ENCODE measurements at regions not wholly inside any gene's neighbourhood (a gene's known extent, or its start where the extent isn't known, plus 50 kb on each side); places are given as distances from the start of the nearest gene placed in this dataset.

- no peaks in the 10 kb centered on the region for H3K4me1 Mint-ChIP-seq
- H3K4me3 Mint-ChIP-seq = no peak overlapping the region
- no peak for DNase-seq (ENCODE audit: low spot score in 2 of 2, unreplicated experiment in 2 of 2)
- H3K27ac Mint-ChIP-seq = no peak overlapping the region
- TF ChIP-seq, protein P1, sequence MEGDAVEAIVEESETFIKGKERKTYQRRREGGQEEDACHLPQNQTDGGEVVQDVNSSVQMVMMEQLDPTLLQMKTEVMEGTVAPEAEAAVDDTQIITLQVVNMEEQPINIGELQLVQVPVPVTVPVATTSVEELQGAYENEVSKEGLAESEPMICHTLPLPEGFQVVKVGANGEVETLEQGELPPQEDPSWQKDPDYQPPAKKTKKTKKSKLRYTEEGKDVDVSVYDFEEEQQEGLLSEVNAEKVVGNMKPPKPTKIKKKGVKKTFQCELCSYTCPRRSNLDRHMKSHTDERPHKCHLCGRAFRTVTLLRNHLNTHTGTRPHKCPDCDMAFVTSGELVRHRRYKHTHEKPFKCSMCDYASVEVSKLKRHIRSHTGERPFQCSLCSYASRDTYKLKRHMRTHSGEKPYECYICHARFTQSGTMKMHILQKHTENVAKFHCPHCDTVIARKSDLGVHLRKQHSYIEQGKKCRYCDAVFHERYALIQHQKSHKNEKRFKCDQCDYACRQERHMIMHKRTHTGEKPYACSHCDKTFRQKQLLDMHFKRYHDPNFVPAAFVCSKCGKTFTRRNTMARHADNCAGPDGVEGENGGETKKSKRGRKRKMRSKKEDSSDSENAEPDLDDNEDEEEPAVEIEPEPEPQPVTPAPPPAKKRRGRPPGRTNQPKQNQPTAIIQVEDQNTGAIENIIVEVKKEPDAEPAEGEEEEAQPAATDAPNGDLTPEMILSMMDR (IDR thresholded peaks at IDR 0.05; ENCODE audit: unreplicated experiment) = no peak
- no peaks in the 10 kb centered on the region for H3K9me3 Mint-ChIP-seq
- H3K36me3 Mint-ChIP-seq = no peaks in the 10 kb centered on the region
- H3K27me3 Mint-ChIP-seq (ENCODE audit: low read depth) = no peaks in the 10 kb centered on the region
Measured at GRCh38 chr4:106454021-106454420, 85.4 kb upstream of the GIMD1 start.

- H3K27me3 Mint-ChIP-seq (ENCODE audit: low read depth) = no peaks in the 10 kb centered on the region
- H3K27ac Mint-ChIP-seq = no peak overlapping the region
- peaks cover 12% of the 10 kb centered on the region for H3K9me3 Mint-ChIP-seq
- H3K36me3 Mint-ChIP-seq = no peaks in the 10 kb centered on the region
- DNase-seq (ENCODE audit: low spot score in 2 of 2, unreplicated experiment in 2 of 2) = no peak
- TF ChIP-seq, protein P1 (IDR thresholded peaks at IDR 0.05; ENCODE audit: unreplicated experiment) = no peak
- no peaks in the 10 kb centered on the region for H3K4me1 Mint-ChIP-seq
- H3K4me3 Mint-ChIP-seq = no peak overlapping the region
Measured at GRCh38 chr4:106451091-106451490, 82.5 kb upstream of the GIMD1 start.

DNA sequence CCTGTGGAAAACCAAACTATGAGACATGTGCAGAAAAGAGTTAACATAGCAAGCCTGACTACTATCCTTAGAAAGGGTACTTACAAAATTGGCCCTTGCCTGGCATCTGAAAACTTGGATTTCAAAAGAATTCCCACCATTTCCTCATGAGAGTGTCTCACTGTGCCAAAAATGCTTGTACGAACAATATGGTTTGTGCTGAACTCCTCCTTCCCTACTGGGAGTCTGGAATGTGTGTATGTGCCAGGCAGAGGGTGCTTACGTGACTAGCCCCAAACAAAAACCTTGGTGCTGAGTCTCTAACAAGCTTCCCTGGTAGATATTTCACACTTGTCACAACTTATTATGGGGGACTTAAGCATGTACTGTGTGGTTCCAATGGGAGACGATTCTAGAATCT lies 81.7 kb upstream of the GIMD1 start:
- no peaks in the 10 kb centered on the region for H3K36me3 Mint-ChIP-seq
- no peak overlapping the region for H3K27ac Mint-ChIP-seq
- peaks cover 18% of the 10 kb centered on the region for H3K9me3 Mint-ChIP-seq
- no peaks in the 10 kb centered on the region for H3K4me1 Mint-ChIP-seq
- TF ChIP-seq, protein P1 (IDR thresholded peaks at IDR 0.05; ENCODE audit: unreplicated experiment) = no peak
- DNase-seq (ENCODE audit: low spot score in 2 of 2, unreplicated experiment in 2 of 2) = no peak
- no peaks in the 10 kb centered on the region for H3K27me3 Mint-ChIP-seq (ENCODE audit: low read depth)
- no peak overlapping the region for H3K4me3 Mint-ChIP-seq

DNA sequence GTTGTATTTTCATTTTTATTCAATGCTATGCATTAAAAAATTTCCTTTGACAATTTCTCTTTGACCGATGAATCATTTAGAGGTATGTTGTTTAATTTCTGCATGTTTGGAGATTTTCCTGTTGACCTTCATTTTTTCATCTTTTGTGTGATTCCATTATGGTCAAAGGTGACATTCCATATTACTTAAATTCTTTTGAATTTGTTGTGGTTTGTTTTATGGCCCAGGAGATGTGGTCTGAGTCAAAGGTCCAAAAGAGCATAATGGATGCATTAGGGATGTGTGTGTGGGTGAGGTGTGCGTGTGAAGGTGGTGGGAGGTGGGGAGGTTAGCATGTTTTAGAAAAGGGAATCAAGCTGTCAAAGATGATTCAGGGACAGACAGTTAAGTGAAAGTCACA lies 76.0 kb upstream of the GIMD1 start:
- Mint-ChIP-seq H3K27ac (no peak overlapping the region), H3K4me1 (no peaks in the 10 kb centered on the region), H3K27me3 (ENCODE audit: low read depth) (no peaks in the 10 kb centered on the region), H3K4me3 (no peak overlapping the region), H3K36me3 (no peaks in the 10 kb centered on the region), H3K9me3 (peaks cover 30% of the 10 kb centered on the region)
- DNase-seq (ENCODE audit: low spot score in 2 of 2, unreplicated experiment in 2 of 2) = no peak
- TF ChIP-seq, protein P1 (IDR thresholded peaks at IDR 0.05; ENCODE audit: unreplicated experiment) = no peak

GRCh38 chr4:106430797-106431196 lies 62.2 kb upstream of the GIMD1 start:
- H3K4me1 Mint-ChIP-seq = no peaks in the 10 kb centered on the region
- H3K4me3 Mint-ChIP-seq = no peak overlapping the region
- DNase-seq (ENCODE audit: low spot score in 2 of 2, unreplicated experiment in 2 of 2) = no peak
- H3K27me3 Mint-ChIP-seq (ENCODE audit: low read depth) = no peaks in the 10 kb centered on the region
- no peaks in the 10 kb centered on the region for H3K36me3 Mint-ChIP-seq
- H3K27ac Mint-ChIP-seq = no peak overlapping the region
- TF ChIP-seq, protein P1 (IDR thresholded peaks at IDR 0.05; ENCODE audit: unreplicated experiment) = no peak
- H3K9me3 Mint-ChIP-seq = peaks cover 10% of the 10 kb centered on the region

GRCh38 chr4:106429885-106430284 lies 61.3 kb upstream of the GIMD1 start:
- no peak overlapping the region for H3K4me3 Mint-ChIP-seq
- DNase-seq (ENCODE audit: low spot score in 2 of 2, unreplicated experiment in 2 of 2) = no peak
- H3K36me3 Mint-ChIP-seq = no peaks in the 10 kb centered on the region
- peaks cover 10% of the 10 kb centered on the region for H3K9me3 Mint-ChIP-seq
- TF ChIP-seq, protein P1 (IDR thresholded peaks at IDR 0.05; ENCODE audit: unreplicated experiment) = no peak
- H3K27me3 Mint-ChIP-seq (ENCODE audit: low read depth) = no peaks in the 10 kb centered on the region
- no peaks in the 10 kb centered on the region for H3K4me1 Mint-ChIP-seq
- H3K27ac Mint-ChIP-seq = no peak overlapping the region
